ENCODE measurements at regions not wholly inside any gene's neighbourhood (a gene's known extent, or its start where the extent isn't known, plus 50 kb on each side); places are given as distances from the start of the nearest gene placed in this dataset.

- no peak overlapping the region for H3K4me3 ChIP-seq (ENCODE audit: low read length)
- H3K27ac ChIP-seq (ENCODE audit: low read depth, low read length): no peak overlapping the region
- no peak for DNase-seq
- Mint-ChIP-seq H3K9me3 (no peaks in the 10 kb centered on the region), H3K4me3 (no peak overlapping the region), H3K4me1 (peaks cover 54% of the 10 kb centered on the region), H3K27me3 (ENCODE audit: insufficient read depth) (no peaks in the 10 kb centered on the region), H3K27ac (no peak overlapping the region), H3K36me3 (ENCODE audit: low read depth) (no peaks in the 10 kb centered on the region)
- no peak overlapping the region for H3K9ac ChIP-seq (ENCODE audit: extremely low read depth, low read length, poor library complexity, severe bottlenecking)
- H3K27me3 ChIP-seq (ENCODE audit: control insufficient read depth, insufficient read depth, low read length, poor library complexity, severe bottlenecking): no peaks in the 10 kb centered on the region
- H3K9me3 ChIP-seq (ENCODE audit: control insufficient read depth, low read length): no peaks in the 10 kb centered on the region
- WGBS, 2 experiments (ENCODE audit: insufficient coverage in 1 of 2, insufficient read length in 1 of 2): 83 to 100% methylated on average over 1 of the region's 1 CpG
- no peaks in the 10 kb centered on the region for H3K36me3 ChIP-seq (ENCODE audit: control insufficient read depth, insufficient read depth, low read length)
- no peak for TF ChIP-seq CTCF (conservative IDR thresholded peaks at IDR 0.05)
- no peaks in the 10 kb centered on the region for H3K4me1 ChIP-seq (ENCODE audit: control insufficient read depth, insufficient read depth, low read length)
Measured at GRCh38 chr5:124998520-124998919, 252.1 kb upstream of the ZNF608 start.

- no peaks in the 10 kb centered on the region for H3K9me3 ChIP-seq (ENCODE audit: control insufficient read depth, low read length)
- no peak overlapping the region for H3K4me3 ChIP-seq (ENCODE audit: low read length)
- 74 to 80% methylated on average over 1 of the region's 1 CpG for WGBS, 2 experiments (ENCODE audit: insufficient coverage in 1 of 2, insufficient read length in 1 of 2)
- peaks cover 7% of the 10 kb centered on the region for H3K4me1 ChIP-seq (ENCODE audit: control insufficient read depth, insufficient read depth, low read length)
- no peaks in the 10 kb centered on the region for H3K36me3 Mint-ChIP-seq (ENCODE audit: low read depth)
- DNase-seq: no peak
- H3K36me3 ChIP-seq (ENCODE audit: control insufficient read depth, insufficient read depth, low read length): no peaks in the 10 kb centered on the region
- no peaks in the 10 kb centered on the region for H3K27me3 Mint-ChIP-seq (ENCODE audit: insufficient read depth)
- H3K4me3 Mint-ChIP-seq: no peak overlapping the region
- no peak overlapping the region for H3K9ac ChIP-seq (ENCODE audit: extremely low read depth, low read length, poor library complexity, severe bottlenecking)
- H3K27ac ChIP-seq (ENCODE audit: low read depth, low read length): no peak overlapping the region
- no peaks in the 10 kb centered on the region for H3K9me3 Mint-ChIP-seq
- H3K27ac Mint-ChIP-seq: no peak overlapping the region
- peaks cover 49% of the 10 kb centered on the region for H3K4me1 Mint-ChIP-seq
- no peak for TF ChIP-seq CTCF (conservative IDR thresholded peaks at IDR 0.05)
- no peaks in the 10 kb centered on the region for H3K27me3 ChIP-seq (ENCODE audit: control insufficient read depth, insufficient read depth, low read length, poor library complexity, severe bottlenecking)
Measured at GRCh38 chr5:125002727-125003598, 256.5 kb upstream of the ZNF608 start.

GRCh38 chr5:125004009-125004408 lies 257.6 kb upstream of the ZNF608 start:
- H3K4me3 ChIP-seq (ENCODE audit: low read length): no peak overlapping the region
- no peak for DNase-seq
- Mint-ChIP-seq H3K4me1 (peaks cover 42% of the 10 kb centered on the region), H3K27ac (peak overlapping the region; percentile 65), H3K36me3 (ENCODE audit: low read depth) (no peaks in the 10 kb centered on the region), H3K4me3 (no peak overlapping the region), H3K27me3 (ENCODE audit: insufficient read depth) (no peaks in the 10 kb centered on the region), H3K9me3 (no peaks in the 10 kb centered on the region)
- H3K27me3 ChIP-seq (ENCODE audit: control insufficient read depth, insufficient read depth, low read length, poor library complexity, severe bottlenecking): no peaks in the 10 kb centered on the region
- WGBS, 2 experiments (ENCODE audit: insufficient coverage in 1 of 2, insufficient read length in 1 of 2): 90 to 96% methylated on average over 3 of the region's 5 CpGs
- no peak overlapping the region for H3K9ac ChIP-seq (ENCODE audit: extremely low read depth, low read length, poor library complexity, severe bottlenecking)
- H3K27ac ChIP-seq (ENCODE audit: low read depth, low read length): no peak overlapping the region
- no peak for TF ChIP-seq CTCF (conservative IDR thresholded peaks at IDR 0.05)
- no peaks in the 10 kb centered on the region for H3K9me3 ChIP-seq (ENCODE audit: control insufficient read depth, low read length)
- H3K36me3 ChIP-seq (ENCODE audit: control insufficient read depth, insufficient read depth, low read length): no peaks in the 10 kb centered on the region
- peaks cover 7% of the 10 kb centered on the region for H3K4me1 ChIP-seq (ENCODE audit: control insufficient read depth, insufficient read depth, low read length)
